Liver (tissue), 8 donors: ENCODE measurements at regions not wholly inside any gene's neighbourhood (a gene's known extent, or its start where the extent isn't known, plus 50 kb on each side); places are given as distances from the start of the nearest gene placed in this dataset.

Experiments used
- DNase-seq: peaks from one replicate; pipeline ENCODE4 v3.0.0-alpha.2; 2017; ENCODE audit warnings: low spot score
- H3K27ac ChIP-seq, 2 donors: one replicate each; pipeline ENCODE4 v1.7.0; 2013; ENCODE audit warnings: inconsistent platforms in 2 of 2, low read length in 2 of 2, control low read depth in 1 of 2, low read depth in 1 of 2, mild to moderate bottlenecking in 1 of 2
- H3K27me3 ChIP-seq, 4 donors: one replicate each; pipeline versions ENCODE4 v1.6.1 to v1.7.0; 2013; ENCODE audit warnings: low read length in 3 of 4, inconsistent platforms in 1 of 4, mild to moderate bottlenecking in 1 of 4, moderate library complexity in 1 of 4; ENCODE audit not compliant: control insufficient read depth in 4 of 4, insufficient read depth in 4 of 4
- H3K36me3 ChIP-seq, 4 donors: one replicate each; pipeline versions ENCODE4 v1.6.1 to v1.7.0; 2013; ENCODE audit warnings: low read length in 3 of 4, mild to moderate bottlenecking in 3 of 4, low read depth in 1 of 4, moderate library complexity in 1 of 4; ENCODE audit not compliant: control insufficient read depth in 4 of 4, insufficient read depth in 3 of 4
- H3K4me1 ChIP-seq, 4 donors: one replicate each; pipeline versions ENCODE4 v1.6.1 to v1.7.0; 2013; ENCODE audit warnings: low read length in 3 of 4, mild to moderate bottlenecking in 3 of 4, moderate library complexity in 1 of 4; ENCODE audit not compliant: control insufficient read depth in 4 of 4, insufficient read depth in 4 of 4
- H3K4me3 ChIP-seq, 3 donors: one replicate each; pipeline versions ENCODE4 v1.6.1 to v1.7.0; 2013; ENCODE audit warnings: low read length in 3 of 3, control low read depth in 1 of 3, low read depth in 1 of 3, mild to moderate bottlenecking in 1 of 3
- H3K9ac ChIP-seq, 2 donors: one replicate each; pipeline ENCODE4 v1.7.0; 2013; ENCODE audit warnings: low read length in 2 of 2, mild to moderate bottlenecking in 2 of 2, moderate library complexity in 2 of 2, control low read depth in 1 of 2, low read depth in 1 of 2
- H3K9me3 ChIP-seq, 4 donors: one replicate each; pipeline versions ENCODE4 v1.6.1 to v1.7.0; 2013; ENCODE audit warnings: low read length in 3 of 4; ENCODE audit not compliant: control insufficient read depth in 4 of 4
- CTCF ChIP-seq: fragments of 150-350 bp; IDR thresholded peaks from 2 replicates; pipeline ENCODE4 v1.5.1; 2017; ENCODE audit warnings: improper control_type of control experiment, low read depth, low read length; ENCODE audit not compliant: missing input control
- FOXA2 ChIP-seq: IDR thresholded peaks from 2 replicates; pipeline ENCODE4 v1.6.1; 2016; ENCODE audit warnings: antibody characterized with exemption
- GABPA ChIP-seq, 2 donors: IDR thresholded peaks in 1 of 2; conservative IDR thresholded peaks in 1 of 2; 2 replicates each; pipeline ENCODE4 v1.6.1; 2016; ENCODE audit warnings: antibody characterized with exemption in 2 of 2, mild to moderate bottlenecking in 1 of 2, moderate library complexity in 1 of 2
- HNF4A ChIP-seq, 2 donors: conservative IDR thresholded peaks; 2 replicates each; pipeline ENCODE4 v1.6.1; 2016; ENCODE audit warnings: antibody characterized with exemption in 2 of 2, mild to moderate bottlenecking in 2 of 2
- MAX ChIP-seq: IDR thresholded peaks from 2 replicates; pipeline ENCODE4 v1.6.1; 2016; ENCODE audit warnings: antibody characterized with exemption
- NR2F2 ChIP-seq: IDR thresholded peaks from 2 replicates; pipeline ENCODE4 v1.6.1; 2016; ENCODE audit warnings: antibody characterized with exemption
- REST ChIP-seq: IDR thresholded peaks from 2 replicates; pipeline ENCODE4 v1.6.1; 2016; ENCODE audit warnings: antibody characterized with exemption, mild to moderate bottlenecking
- RXRA ChIP-seq, 2 donors: IDR thresholded peaks; 2 replicates each; pipeline ENCODE4 v1.6.1; 2017 to 2018; ENCODE audit warnings: antibody characterized with exemption in 2 of 2, mild to moderate bottlenecking in 1 of 2
- SP1 ChIP-seq: IDR thresholded peaks from 2 replicates; pipeline ENCODE4 v1.6.1; 2018; ENCODE audit warnings: antibody characterized with exemption, mild to moderate bottlenecking
- TAF1 ChIP-seq: conservative IDR thresholded peaks from 2 replicates; pipeline ENCODE4 v1.6.1; 2016; ENCODE audit warnings: antibody characterized with exemption, mild to moderate bottlenecking
- WGBS: extraction: QIAGEN DNeasy Blood & Tissue Kit; methylation state at CpG from one replicate; pipeline ENCODE4 v1.1.7; 2013; 5-methylcytosine and 5-hydroxymethylcytosine counted together
- donor health status: healthy.
- donor health status: healthy.
- donor health status: healthy.
- donor health status: healthy.
- donor health status: healthy.

- TF ChIP-seq CTCF (no peak), MAX (no peak), FOXA2 (no peak), REST (no peak), RXRA (IDR thresholded peaks at IDR 0.05) (no peak)
Measured at GRCh38 chr14:79967001-79967400, 244.3 kb downstream of the DIO2 start.

GRCh38 chr14:79965896-79966295 lies 245.4 kb downstream of the DIO2 start:
- no peaks in the 10 kb centered on the region for H3K36me3 ChIP-seq
- no peak overlapping the region for H3K9ac ChIP-seq
- WGBS: 83% methylated on average over 2 of the region's 2 CpGs

More at GRCh38 chr14:79967001-79967400, 244.3 kb downstream of the DIO2 start:
- no peak for DNase-seq
- Histone ChIP-seq H3K4me3 (no peak overlapping the region), H3K4me1 (no peaks in the 10 kb centered on the region), H3K27ac (no peak overlapping the region), H3K9me3 (peaks cover 0 to 2% (median 0%) of the 10 kb centered on the region in 4 donors), H3K9ac (no peak overlapping the region), H3K27me3 (no peaks in the 10 kb centered on the region), H3K36me3 (no peaks in the 10 kb centered on the region)

More at GRCh38 chr14:79965896-79966295, 245.4 kb downstream of the DIO2 start:
- TF ChIP-seq RXRA (IDR thresholded peaks at IDR 0.05): no peak
- no peak for TF ChIP-seq NR2F2
- TF ChIP-seq GABPA (IDR thresholded peaks at IDR 0.05 in 1 of 2, conservative IDR thresholded peaks at IDR 0.05 in 1 of 2): no peak
- no peak for TF ChIP-seq HNF4A (conservative IDR thresholded peaks at IDR 0.05)
- TF ChIP-seq TAF1: no peak
- TF ChIP-seq REST: no peak
- no peak for TF ChIP-seq SP1
- H3K4me1 ChIP-seq: no peaks in the 10 kb centered on the region
- no peak overlapping the region for H3K4me3 ChIP-seq
- peaks cover 0 to 3% (median 0%) of the 10 kb centered on the region in 4 donors for H3K9me3 ChIP-seq
- H3K27me3 ChIP-seq: no peaks in the 10 kb centered on the region
- H3K27ac ChIP-seq: no peak overlapping the region
- DNase-seq: no peak
